Trophoblast cell (in vitro differentiated cells and primary cell): ENCODE measurements at regions not wholly inside any gene's neighbourhood (a gene's known extent, or its start where the extent isn't known, plus 50 kb on each side); places are given as distances from the start of the nearest gene placed in this dataset.

Source experiments
- DNase-seq, 2 donors: peaks; one replicate each; pipeline ENCODE4 v3.0.0-alpha.2; 2016
- H2AFZ ChIP-seq: 2 replicates; pipeline ENCODE4 v1.6.1; 2013; ENCODE audit warnings: low read length, moderate library complexity, mild to moderate bottlenecking; ENCODE audit not compliant: insufficient read depth, poor library complexity
- H2AK5ac ChIP-seq: 2 replicates; pipeline ENCODE4 v1.6.1; 2013; ENCODE audit warnings: mild to moderate bottlenecking, low read length
- H2BK120ac ChIP-seq: 2 replicates; pipeline ENCODE4 v1.6.1; 2013; ENCODE audit warnings: low read length, mild to moderate bottlenecking, moderate library complexity; ENCODE audit not compliant: insufficient read depth, poor library complexity
- H2BK12ac ChIP-seq: 2 replicates; pipeline ENCODE4 v1.6.1; 2013; ENCODE audit warnings: mild to moderate bottlenecking, low read length, moderate library complexity
- H2BK5ac ChIP-seq: 2 replicates; pipeline ENCODE4 v1.6.1; 2013; ENCODE audit warnings: low read length, low read depth, moderate library complexity, mild to moderate bottlenecking; ENCODE audit not compliant: poor library complexity
- H3K14ac ChIP-seq: 2 replicates; pipeline ENCODE4 v1.6.1; 2013; ENCODE audit warnings: mild to moderate bottlenecking, low read length
- H3K18ac ChIP-seq: 2 replicates; pipeline ENCODE4 v1.6.1; 2013; ENCODE audit warnings: mild to moderate bottlenecking, low read length
- H3K23ac ChIP-seq: 2 replicates; pipeline ENCODE4 v1.6.1; 2013; ENCODE audit warnings: low read length
- H3K27ac ChIP-seq: 2 replicates; pipeline ENCODE4 v1.5.1; 2013; ENCODE audit warnings: low read depth, mild to moderate bottlenecking, inconsistent platforms, low read length, moderate library complexity
- H3K27me3 ChIP-seq: 2 replicates; pipeline ENCODE4 v1.6.1; 2013; ENCODE audit warnings: inconsistent platforms, mild to moderate bottlenecking, low read length, moderate library complexity; ENCODE audit not compliant: insufficient read depth
- H3K36me3 ChIP-seq, 2 experiments: 1 replicate in 1 of 2; 2 replicates in 1 of 2; pipeline ENCODE4 v1.6.1; 2013; ENCODE audit warnings: low read length in 2 of 2, mild to moderate bottlenecking in 2 of 2, moderate library complexity in 1 of 2; ENCODE audit not compliant: insufficient read depth in 2 of 2, control insufficient read depth in 1 of 2
- H3K4ac ChIP-seq: 2 replicates; pipeline ENCODE4 v1.6.1; 2013; ENCODE audit warnings: low read depth, mild to moderate bottlenecking, low read length, moderate library complexity
- H3K4me1 ChIP-seq, 2 experiments: 1 replicate in 1 of 2; 2 replicates in 1 of 2; pipeline ENCODE4 v1.6.1; 2013; ENCODE audit warnings: low read length in 2 of 2, mild to moderate bottlenecking in 2 of 2, moderate library complexity in 1 of 2; ENCODE audit not compliant: insufficient read depth in 2 of 2, control insufficient read depth in 1 of 2
- H3K4me2 ChIP-seq: 2 replicates; pipeline ENCODE4 v1.6.1; 2013; ENCODE audit warnings: inconsistent platforms, mild to moderate bottlenecking, low read length, moderate library complexity
- H3K4me3 ChIP-seq: 2 replicates; pipeline ENCODE4 v1.5.1; 2013; ENCODE audit warnings: mild to moderate bottlenecking, low read depth, low read length, inconsistent platforms
- H3K79me1 ChIP-seq: one replicate; pipeline ENCODE4 v1.6.1; 2013; ENCODE audit warnings: low read length
- H3K79me2 ChIP-seq: 2 replicates; pipeline ENCODE4 v1.6.1; 2013; ENCODE audit warnings: low read length, mild to moderate bottlenecking; ENCODE audit not compliant: control insufficient read depth, insufficient read depth, poor library complexity
- H3K9ac ChIP-seq: 2 replicates; pipeline ENCODE4 v1.6.1; 2013; ENCODE audit warnings: mild to moderate bottlenecking, low read length
- H3K9me3 ChIP-seq: 2 replicates; pipeline ENCODE4 v1.6.1; 2013; ENCODE audit warnings: low read depth, mild to moderate bottlenecking, control low read depth, inconsistent platforms, low read length; ENCODE audit not compliant: insufficient read depth
- H4K12ac ChIP-seq: 2 replicates; pipeline ENCODE4 v1.6.1; 2013; ENCODE audit warnings: low read depth, mild to moderate bottlenecking, low read length, moderate library complexity
- H4K8ac ChIP-seq: 2 replicates; pipeline ENCODE4 v1.6.1; 2013; ENCODE audit warnings: low read depth, mild to moderate bottlenecking, low read length, moderate library complexity
- H4K91ac ChIP-seq: one replicate; pipeline ENCODE4 v1.6.1; 2013; ENCODE audit warnings: low read depth, mild to moderate bottlenecking, low read length, moderate library complexity
- WGBS: extraction: QIAGEN DNeasy Blood & Tissue Kit; methylation state at CpG from one replicate; pipeline ENCODE4 v1.1.7; 2013; ENCODE audit warnings: missing lambda C conversion rate; ENCODE audit not compliant: insufficient read length, insufficient coverage; ENCODE audit errors: extremely low coverage; 5-methylcytosine and 5-hydroxymethylcytosine counted together

DNA sequence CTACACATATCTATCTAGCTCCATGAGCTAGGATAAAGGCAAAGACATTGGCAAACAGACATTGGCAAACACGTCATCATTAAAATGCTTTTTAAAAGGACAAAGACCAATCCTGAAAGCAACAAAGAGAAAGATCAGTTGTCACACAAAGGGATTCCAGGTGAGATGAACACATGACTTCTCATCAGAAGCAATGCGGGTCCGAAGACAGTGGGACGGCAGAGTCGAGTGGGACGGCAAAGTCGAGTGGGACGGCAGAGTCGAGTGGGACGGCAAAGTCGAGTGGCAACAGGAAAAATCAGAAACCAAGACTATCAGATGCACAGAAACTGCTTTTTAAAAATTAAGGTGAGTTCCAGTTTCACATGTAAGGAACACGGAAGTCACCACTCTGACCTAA lies 609.5 kb downstream of the BRD1 start:
- H3K27me3 ChIP-seq, result no peaks in the 10 kb centered on the region
- H3K36me3 ChIP-seq, result no peaks in the 10 kb centered on the region
- no peak overlapping the region for H3K9ac ChIP-seq
- no peaks in the 10 kb centered on the region for H3K79me1 ChIP-seq
- H2AFZ ChIP-seq, result no peak overlapping the region
- no peak overlapping the region for H2AK5ac ChIP-seq
- DNase-seq, result no peak
- no peak overlapping the region for H2BK12ac ChIP-seq
- H3K27ac ChIP-seq, result no peak overlapping the region
- H3K4me3 ChIP-seq, result no peak overlapping the region
- H4K12ac ChIP-seq, result no peak overlapping the region
- no CpG with 5 or more reads among the region's 12 CpGs for WGBS
- no peak overlapping the region for H4K91ac ChIP-seq
- no peak overlapping the region for H4K8ac ChIP-seq
- H2BK120ac ChIP-seq, result no peak overlapping the region
- no peak overlapping the region for H2BK5ac ChIP-seq
- peaks cover 12% of the 10 kb centered on the region for H3K9me3 ChIP-seq
- no peak overlapping the region for H3K18ac ChIP-seq
- H3K4me2 ChIP-seq, result no peak overlapping the region
- H3K79me2 ChIP-seq, result no peaks in the 10 kb centered on the region
- H3K23ac ChIP-seq, result no peak overlapping the region
- H3K4me1 ChIP-seq, result no peaks in the 10 kb centered on the region
- H3K14ac ChIP-seq, result no peak overlapping the region
- H3K4ac ChIP-seq, result no peak overlapping the region

DNA sequence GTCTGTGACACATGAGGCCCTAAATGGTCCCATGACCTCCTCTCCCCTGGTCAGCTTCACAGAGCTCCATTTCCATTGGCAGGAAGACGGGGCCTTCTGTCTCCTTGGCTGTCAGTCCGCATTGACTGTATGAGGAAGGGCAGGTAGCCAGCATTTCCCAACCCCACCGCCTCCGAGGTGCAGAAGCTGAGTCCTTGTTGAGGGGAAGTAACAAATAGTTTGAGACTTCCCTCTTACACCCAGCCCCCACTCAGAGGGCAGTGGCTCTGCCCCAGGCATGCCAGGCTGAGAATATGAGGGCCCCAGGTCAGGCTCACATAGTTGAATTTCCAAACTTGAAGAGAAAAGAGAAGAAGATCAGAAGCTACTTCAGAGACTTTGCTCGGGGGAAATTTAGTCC lies 611.1 kb downstream of the BRD1 start:
- H2BK12ac ChIP-seq, result no peak overlapping the region
- no peak overlapping the region for H2AFZ ChIP-seq
- no peak overlapping the region for H2BK5ac ChIP-seq
- no peaks in the 10 kb centered on the region for H3K36me3 ChIP-seq
- H3K23ac ChIP-seq, result no peak overlapping the region
- H3K9ac ChIP-seq, result no peak overlapping the region
- H4K91ac ChIP-seq, result no peak overlapping the region
- H3K9me3 ChIP-seq, result peaks cover 12% of the 10 kb centered on the region
- no peak overlapping the region for H2BK120ac ChIP-seq
- no peaks in the 10 kb centered on the region for H3K79me2 ChIP-seq
- no peak overlapping the region for H3K4ac ChIP-seq
- no peaks in the 10 kb centered on the region for H3K79me1 ChIP-seq
- H3K4me3 ChIP-seq, result no peak overlapping the region
- H3K4me1 ChIP-seq, result no peaks in the 10 kb centered on the region
- no peak overlapping the region for H4K8ac ChIP-seq
- H3K27ac ChIP-seq, result no peak overlapping the region
- no peak overlapping the region for H2AK5ac ChIP-seq
- no peak for DNase-seq
- no peak overlapping the region for H3K18ac ChIP-seq
- no peak overlapping the region for H4K12ac ChIP-seq
- H3K14ac ChIP-seq, result no peak overlapping the region
- H3K4me2 ChIP-seq, result no peak overlapping the region
- H3K27me3 ChIP-seq, result no peaks in the 10 kb centered on the region
- WGBS, result no CpG with 5 or more reads among the region's 5 CpGs

- WGBS, result no CpG with 5 or more reads among the region's 9 CpGs
- H3K27me3 ChIP-seq, result no peaks in the 10 kb centered on the region
Observed at GRCh38 chr22:49215840-49216239, 611.8 kb downstream of the BRD1 start.

DNA sequence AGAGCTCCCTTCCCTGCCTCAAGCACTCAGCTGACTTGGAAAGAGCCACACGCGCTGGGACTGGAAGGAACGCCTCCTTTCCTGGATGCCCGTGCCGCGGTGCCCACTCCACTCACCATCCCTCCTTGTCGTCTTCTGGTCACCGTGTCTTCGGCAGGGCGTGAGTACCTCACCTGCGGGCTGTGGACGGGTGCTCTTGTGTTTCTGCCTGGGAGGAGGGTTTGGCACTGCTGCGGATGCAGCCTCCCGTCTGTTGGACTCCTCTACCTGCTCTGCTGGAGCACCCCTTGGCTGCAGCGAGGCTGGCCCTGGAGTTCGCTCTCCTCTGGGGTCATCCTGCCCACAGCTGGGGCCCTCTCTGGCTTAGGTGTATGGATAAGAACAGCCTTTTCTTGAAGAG lies 612.7 kb downstream of the BRD1 start:
- H3K4me1 ChIP-seq, result no peaks in the 10 kb centered on the region
- H3K9ac ChIP-seq, result no peak overlapping the region
- no CpG with 5 or more reads among the region's 16 CpGs for WGBS
- no peaks in the 10 kb centered on the region for H3K79me2 ChIP-seq
- no peak overlapping the region for H3K14ac ChIP-seq
- H2BK12ac ChIP-seq, result no peak overlapping the region
- H2BK120ac ChIP-seq, result no peak overlapping the region
- no peak overlapping the region for H4K8ac ChIP-seq
- H3K27me3 ChIP-seq, result no peaks in the 10 kb centered on the region
- H4K12ac ChIP-seq, result no peak overlapping the region
- H2AFZ ChIP-seq, result no peak overlapping the region
- no peak for DNase-seq
- H3K23ac ChIP-seq, result no peak overlapping the region
- no peak overlapping the region for H3K4me2 ChIP-seq
- H3K36me3 ChIP-seq, result no peaks in the 10 kb centered on the region
- no peak overlapping the region for H4K91ac ChIP-seq
- H2BK5ac ChIP-seq, result no peak overlapping the region
- H2AK5ac ChIP-seq, result no peak overlapping the region
- H3K27ac ChIP-seq, result no peak overlapping the region
- H3K4me3 ChIP-seq, result no peak overlapping the region
- no peak overlapping the region for H3K18ac ChIP-seq
- no peak overlapping the region for H3K4ac ChIP-seq
- no peaks in the 10 kb centered on the region for H3K79me1 ChIP-seq
- H3K9me3 ChIP-seq, result peaks cover 16% of the 10 kb centered on the region

More at GRCh38 chr22:49215840-49216239, 611.8 kb downstream of the BRD1 start:
- Histone ChIP-seq H3K4me3 (no peak overlapping the region), H3K4me1 (no peaks in the 10 kb centered on the region), H3K27ac (no peak overlapping the region), H3K9ac (no peak overlapping the region), H2BK120ac (no peak overlapping the region), H2AK5ac (no peak overlapping the region), H4K91ac (no peak overlapping the region), H4K12ac (no peak overlapping the region), H3K18ac (no peak overlapping the region), H3K79me2 (no peaks in the 10 kb centered on the region), H4K8ac (no peak overlapping the region), H3K14ac (no peak overlapping the region), H2BK5ac (no peak overlapping the region), H3K4ac (no peak overlapping the region), H2AFZ (no peak overlapping the region), H3K9me3 (peaks cover 14% of the 10 kb centered on the region), H3K23ac (no peak overlapping the region), H3K36me3 (no peaks in the 10 kb centered on the region), H3K79me1 (no peaks in the 10 kb centered on the region), H3K4me2 (no peak overlapping the region), H2BK12ac (no peak overlapping the region)
- no peak for DNase-seq
